Parathyroid adenoma (tissue), 2 donors: ENCODE measurements at regions not wholly inside any gene's neighbourhood (a gene's known extent, or its start where the extent isn't known, plus 50 kb on each side); places are given as distances from the start of the nearest gene placed in this dataset.

Experiments
- H2AFZ ChIP-seq: fragments of 300-600 bp; sonication (generic); one replicate; pipeline ENCODE4 v1.7.0; 2017; ENCODE audit warnings: antibody characterized with exemption, mild to moderate bottlenecking
- H3K27ac ChIP-seq: fragments of 300-600 bp; sonication (generic); one replicate; pipeline ENCODE4 v1.7.0; 2017
- H3K27me3 ChIP-seq: fragments of 300-600 bp; sonication (generic); one replicate; pipeline ENCODE4 v1.7.0; 2017; ENCODE audit warnings: low read length; ENCODE audit not compliant: control insufficient read depth, insufficient read depth
- H3K36me3 ChIP-seq: fragments of 300-600 bp; sonication (generic); one replicate; pipeline ENCODE4 v1.7.0; 2017; ENCODE audit warnings: low read length; ENCODE audit not compliant: control insufficient read depth, insufficient read depth
- H3K4me1 ChIP-seq: fragments of 300-600 bp; sonication (generic); one replicate; pipeline ENCODE4 v1.7.0; 2017; ENCODE audit warnings: control low read depth
- H3K4me2 ChIP-seq: fragments of 300-600 bp; sonication (generic); one replicate; pipeline ENCODE4 v1.7.0; 2017; ENCODE audit warnings: low read length
- H3K4me3 ChIP-seq: fragments of 300-600 bp; sonication (generic); one replicate; pipeline ENCODE4 v1.7.0; 2017; ENCODE audit warnings: low read depth, low read length
- H3K79me2 ChIP-seq: fragments of 300-600 bp; sonication (generic); one replicate; pipeline ENCODE4 v1.7.0; 2017; ENCODE audit warnings: control low read depth
- H3K9ac ChIP-seq: fragments of 300-600 bp; sonication (generic); one replicate; pipeline ENCODE4 v1.7.0; 2017; ENCODE audit warnings: mild to moderate bottlenecking
- H3K9me3 ChIP-seq: fragments of 300-600 bp; sonication (generic); one replicate; pipeline ENCODE4 v1.7.0; 2017; ENCODE audit warnings: low read length; ENCODE audit not compliant: control insufficient read depth
- CTCF ChIP-seq: fragments of 300-600 bp; sonication (generic); IDR thresholded peaks from one replicate; pipeline ENCODE4 v1.7.0; 2017; ENCODE audit warnings: antibody characterized with exemption, mild to moderate bottlenecking
- donor health status: primary hyperparathyroidism.

- no peaks in the 10 kb centered on the region for H3K9me3 ChIP-seq
- no peak overlapping the region for H3K4me2 ChIP-seq
- H3K27me3 ChIP-seq = no peaks in the 10 kb centered on the region
- H3K27ac ChIP-seq = no peak overlapping the region
- no peak for TF ChIP-seq CTCF
- H3K4me3 ChIP-seq = no peak overlapping the region
- no peak overlapping the region for H2AFZ ChIP-seq
- no peaks in the 10 kb centered on the region for H3K36me3 ChIP-seq
- no peak overlapping the region for H3K9ac ChIP-seq
- no peaks in the 10 kb centered on the region for H3K4me1 ChIP-seq
- H3K79me2 ChIP-seq = no peaks in the 10 kb centered on the region
Observed at GRCh38 chr2:107684421-107684820, 142.3 kb upstream of the RGPD4 start.

GRCh38 chr2:107685421-107685986 is 141.2 kb upstream of the RGPD4 start:
- no peak overlapping the region for H3K4me3 ChIP-seq
- TF ChIP-seq CTCF = no peak
- H3K79me2 ChIP-seq = no peaks in the 10 kb centered on the region

GRCh38 chr2:107687073-107687472 is 139.6 kb upstream of the RGPD4 start:
- Histone ChIP-seq H3K9ac (no peak overlapping the region), H3K79me2 (no peaks in the 10 kb centered on the region), H3K9me3 (no peaks in the 10 kb centered on the region), H3K4me3 (no peak overlapping the region), H3K27me3 (no peaks in the 10 kb centered on the region), H3K36me3 (no peaks in the 10 kb centered on the region), H3K4me2 (no peak overlapping the region), H3K4me1 (no peaks in the 10 kb centered on the region), H2AFZ (no peak overlapping the region), H3K27ac (no peak overlapping the region)
- no peak for TF ChIP-seq CTCF

More at GRCh38 chr2:107685421-107685986, 141.2 kb upstream of the RGPD4 start:
- no peaks in the 10 kb centered on the region for H3K27me3 ChIP-seq
- no peaks in the 10 kb centered on the region for H3K36me3 ChIP-seq
- no peak overlapping the region for H2AFZ ChIP-seq
- H3K9ac ChIP-seq = no peak overlapping the region
- H3K4me2 ChIP-seq = no peak overlapping the region
- H3K9me3 ChIP-seq = no peaks in the 10 kb centered on the region
- no peak overlapping the region for H3K27ac ChIP-seq
- H3K4me1 ChIP-seq = no peaks in the 10 kb centered on the region

- H3K27ac ChIP-seq = no peak overlapping the region
- H3K4me1 ChIP-seq = no peaks in the 10 kb centered on the region
- H3K27me3 ChIP-seq = no peaks in the 10 kb centered on the region
- no peak overlapping the region for H3K4me3 ChIP-seq
- no peak for TF ChIP-seq CTCF
- H3K79me2 ChIP-seq = no peaks in the 10 kb centered on the region
- no peak overlapping the region for H3K4me2 ChIP-seq
- H2AFZ ChIP-seq = no peak overlapping the region
- H3K9ac ChIP-seq = no peak overlapping the region
- no peaks in the 10 kb centered on the region for H3K36me3 ChIP-seq
- H3K9me3 ChIP-seq = no peaks in the 10 kb centered on the region
Observed at GRCh38 chr2:107688135-107688534, 138.6 kb upstream of the RGPD4 start.

GRCh38 chr2:107693604-107694003 is 133.1 kb upstream of the RGPD4 start:
- H3K4me3 ChIP-seq = no peak overlapping the region
- no peaks in the 10 kb centered on the region for H3K36me3 ChIP-seq
- no peak overlapping the region for H3K9ac ChIP-seq
- H3K79me2 ChIP-seq = no peaks in the 10 kb centered on the region
- no peaks in the 10 kb centered on the region for H3K4me1 ChIP-seq
- H3K4me2 ChIP-seq = no peak overlapping the region
- no peaks in the 10 kb centered on the region for H3K27me3 ChIP-seq
- H3K9me3 ChIP-seq = no peaks in the 10 kb centered on the region
- H2AFZ ChIP-seq = no peak overlapping the region
- no peak overlapping the region for H3K27ac ChIP-seq
- TF ChIP-seq CTCF = no peak
